ENCODE measurements at regions not wholly inside any gene's neighbourhood (a gene's known extent, or its start where the extent isn't known, plus 50 kb on each side); places are given as distances from the start of the nearest gene placed in this dataset.

DNA sequence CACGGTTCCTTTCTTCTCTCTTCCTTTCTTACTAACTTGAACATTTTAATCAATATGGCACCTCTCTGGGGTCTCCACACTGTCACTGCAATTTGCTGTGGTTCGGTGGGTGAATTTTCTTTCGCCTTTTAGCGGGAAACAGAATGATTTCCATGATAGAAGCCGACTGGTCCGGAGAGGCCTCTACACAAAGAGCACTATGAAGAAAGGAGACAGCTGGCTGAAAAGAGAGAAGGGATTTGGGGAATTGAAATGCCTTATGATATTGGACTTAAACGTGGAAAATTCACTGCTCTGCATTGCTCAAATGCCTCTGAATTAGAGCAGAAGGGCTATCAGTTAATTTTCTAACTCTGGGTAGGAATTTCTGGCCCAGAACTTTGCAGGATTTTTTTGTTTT is 55.9 kb downstream of the KCNA5 start:
- H3K9ac ChIP-seq (ENCODE audit: low read depth in 1 of 2, low read length in 2 of 2), result no peak overlapping the region
- no peak for DNase-seq (ENCODE audit: low spot score)
- WGBS, result 71% methylated on average over 7 of the region's 7 CpGs
- no peaks in the 10 kb centered on the region for H3K36me3 ChIP-seq (ENCODE audit: control insufficient read depth in 4 of 4, insufficient read depth in 3 of 4, low read depth in 1 of 4, low read length in 3 of 4)
- H3K27ac ChIP-seq (ENCODE audit: low read depth in 1 of 2, low read length in 2 of 2), result no peak overlapping the region
- TF ChIP-seq HNF4G (IDR thresholded peaks at IDR 0.05) (no peak), HNF4A (conservative IDR thresholded peaks at IDR 0.05) (no peak), NR2F2 (IDR thresholded peaks at IDR 0.05) (no peak), FOXA1 (IDR thresholded peaks at IDR 0.05) (no peak), FOXA2 (IDR thresholded peaks at IDR 0.05) (no peak), TAF1 (conservative IDR thresholded peaks at IDR 0.05) (no peak), EGR1 (IDR thresholded peaks at IDR 0.05; ENCODE audit: low read depth in 2 of 2) (no peak), JUND (IDR thresholded peaks at IDR 0.05) (no peak), RAD21 (IDR thresholded peaks at IDR 0.05) (no peak), SP1 (IDR thresholded peaks at IDR 0.05) (no peak), RXRA (IDR thresholded peaks at IDR 0.05) (no peak), GABPA (IDR thresholded peaks at IDR 0.05 in 1 of 2, conservative IDR thresholded peaks at IDR 0.05 in 1 of 2) (no peak)
- TF ChIP-seq, protein P1, sequence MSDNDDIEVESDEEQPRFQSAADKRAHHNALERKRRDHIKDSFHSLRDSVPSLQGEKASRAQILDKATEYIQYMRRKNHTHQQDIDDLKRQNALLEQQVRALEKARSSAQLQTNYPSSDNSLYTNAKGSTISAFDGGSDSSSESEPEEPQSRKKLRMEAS (IDR thresholded peaks at IDR 0.05), result no peak
- TF ChIP-seq, protein P2, sequence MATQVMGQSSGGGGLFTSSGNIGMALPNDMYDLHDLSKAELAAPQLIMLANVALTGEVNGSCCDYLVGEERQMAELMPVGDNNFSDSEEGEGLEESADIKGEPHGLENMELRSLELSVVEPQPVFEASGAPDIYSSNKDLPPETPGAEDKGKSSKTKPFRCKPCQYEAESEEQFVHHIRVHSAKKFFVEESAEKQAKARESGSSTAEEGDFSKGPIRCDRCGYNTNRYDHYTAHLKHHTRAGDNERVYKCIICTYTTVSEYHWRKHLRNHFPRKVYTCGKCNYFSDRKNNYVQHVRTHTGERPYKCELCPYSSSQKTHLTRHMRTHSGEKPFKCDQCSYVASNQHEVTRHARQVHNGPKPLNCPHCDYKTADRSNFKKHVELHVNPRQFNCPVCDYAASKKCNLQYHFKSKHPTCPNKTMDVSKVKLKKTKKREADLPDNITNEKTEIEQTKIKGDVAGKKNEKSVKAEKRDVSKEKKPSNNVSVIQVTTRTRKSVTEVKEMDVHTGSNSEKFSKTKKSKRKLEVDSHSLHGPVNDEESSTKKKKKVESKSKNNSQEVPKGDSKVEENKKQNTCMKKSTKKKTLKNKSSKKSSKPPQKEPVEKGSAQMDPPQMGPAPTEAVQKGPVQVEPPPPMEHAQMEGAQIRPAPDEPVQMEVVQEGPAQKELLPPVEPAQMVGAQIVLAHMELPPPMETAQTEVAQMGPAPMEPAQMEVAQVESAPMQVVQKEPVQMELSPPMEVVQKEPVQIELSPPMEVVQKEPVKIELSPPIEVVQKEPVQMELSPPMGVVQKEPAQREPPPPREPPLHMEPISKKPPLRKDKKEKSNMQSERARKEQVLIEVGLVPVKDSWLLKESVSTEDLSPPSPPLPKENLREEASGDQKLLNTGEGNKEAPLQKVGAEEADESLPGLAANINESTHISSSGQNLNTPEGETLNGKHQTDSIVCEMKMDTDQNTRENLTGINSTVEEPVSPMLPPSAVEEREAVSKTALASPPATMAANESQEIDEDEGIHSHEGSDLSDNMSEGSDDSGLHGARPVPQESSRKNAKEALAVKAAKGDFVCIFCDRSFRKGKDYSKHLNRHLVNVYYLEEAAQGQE (IDR thresholded peaks at IDR 0.05), result no peak
- TF ChIP-seq, protein P3, sequence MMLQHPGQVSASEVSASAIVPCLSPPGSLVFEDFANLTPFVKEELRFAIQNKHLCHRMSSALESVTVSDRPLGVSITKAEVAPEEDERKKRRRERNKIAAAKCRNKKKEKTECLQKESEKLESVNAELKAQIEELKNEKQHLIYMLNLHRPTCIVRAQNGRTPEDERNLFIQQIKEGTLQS (IDR thresholded peaks at IDR 0.05), result no peak
- TF ChIP-seq, protein P4, sequence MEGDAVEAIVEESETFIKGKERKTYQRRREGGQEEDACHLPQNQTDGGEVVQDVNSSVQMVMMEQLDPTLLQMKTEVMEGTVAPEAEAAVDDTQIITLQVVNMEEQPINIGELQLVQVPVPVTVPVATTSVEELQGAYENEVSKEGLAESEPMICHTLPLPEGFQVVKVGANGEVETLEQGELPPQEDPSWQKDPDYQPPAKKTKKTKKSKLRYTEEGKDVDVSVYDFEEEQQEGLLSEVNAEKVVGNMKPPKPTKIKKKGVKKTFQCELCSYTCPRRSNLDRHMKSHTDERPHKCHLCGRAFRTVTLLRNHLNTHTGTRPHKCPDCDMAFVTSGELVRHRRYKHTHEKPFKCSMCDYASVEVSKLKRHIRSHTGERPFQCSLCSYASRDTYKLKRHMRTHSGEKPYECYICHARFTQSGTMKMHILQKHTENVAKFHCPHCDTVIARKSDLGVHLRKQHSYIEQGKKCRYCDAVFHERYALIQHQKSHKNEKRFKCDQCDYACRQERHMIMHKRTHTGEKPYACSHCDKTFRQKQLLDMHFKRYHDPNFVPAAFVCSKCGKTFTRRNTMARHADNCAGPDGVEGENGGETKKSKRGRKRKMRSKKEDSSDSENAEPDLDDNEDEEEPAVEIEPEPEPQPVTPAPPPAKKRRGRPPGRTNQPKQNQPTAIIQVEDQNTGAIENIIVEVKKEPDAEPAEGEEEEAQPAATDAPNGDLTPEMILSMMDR (IDR thresholded peaks at IDR 0.05; ENCODE audit: low read depth, low read length, missing input control), result no peak
- peaks cover 0 to 2% (median 0%) of the 10 kb centered on the region in 4 donors for H3K27me3 ChIP-seq (ENCODE audit: control insufficient read depth in 4 of 4, insufficient read depth in 4 of 4, low read length in 3 of 4)
- no peak overlapping the region for H3K4me3 ChIP-seq (ENCODE audit: low read depth in 1 of 3, low read length in 3 of 3)
- no peaks in the 10 kb centered on the region for H3K9me3 ChIP-seq (ENCODE audit: control insufficient read depth in 4 of 4, low read length in 3 of 4)
- H3K4me1 ChIP-seq (ENCODE audit: control insufficient read depth in 4 of 4, insufficient read depth in 4 of 4, low read length in 3 of 4), result no peaks in the 10 kb centered on the region

DNA sequence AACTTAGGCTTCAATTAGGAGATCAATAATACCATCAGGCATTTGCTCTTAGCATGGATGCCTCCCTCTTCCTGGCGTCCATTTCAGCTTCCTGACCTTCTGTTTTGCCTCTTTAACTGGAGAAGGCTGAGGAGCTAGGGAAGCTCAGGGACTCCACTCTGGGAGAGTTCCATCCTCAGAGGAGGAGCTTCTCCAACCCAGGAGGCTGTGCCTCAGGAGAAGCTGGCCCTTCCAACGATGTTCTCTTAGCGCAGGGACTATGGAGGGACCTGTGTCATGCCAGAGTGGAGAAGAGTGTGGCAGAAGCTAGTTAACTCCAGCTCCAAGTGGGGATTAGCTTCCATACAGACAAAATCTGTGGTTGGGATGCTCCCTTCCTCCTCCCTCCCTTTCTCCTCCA is 58.0 kb downstream of the KCNA5 start:
- Histone ChIP-seq H3K27ac (ENCODE audit: low read depth in 1 of 2, low read length in 2 of 2) (no peak overlapping the region), H3K9ac (ENCODE audit: low read depth in 1 of 2, low read length in 2 of 2) (no peak overlapping the region), H3K9me3 (ENCODE audit: control insufficient read depth in 4 of 4, low read length in 3 of 4) (no peaks in the 10 kb centered on the region), H3K36me3 (ENCODE audit: control insufficient read depth in 4 of 4, insufficient read depth in 3 of 4, low read depth in 1 of 4, low read length in 3 of 4) (no peaks in the 10 kb centered on the region), H3K4me3 (ENCODE audit: low read depth in 1 of 3, low read length in 3 of 3) (no peak overlapping the region), H3K27me3 (ENCODE audit: control insufficient read depth in 4 of 4, insufficient read depth in 4 of 4, low read length in 3 of 4) (no peaks in the 10 kb centered on the region), H3K4me1 (ENCODE audit: control insufficient read depth in 4 of 4, insufficient read depth in 4 of 4, low read length in 3 of 4) (no peaks in the 10 kb centered on the region)
- TF ChIP-seq JUND (IDR thresholded peaks at IDR 0.05), result no peak
- TF ChIP-seq, protein P2 (IDR thresholded peaks at IDR 0.05), result no peak
- TF ChIP-seq RAD21 (IDR thresholded peaks at IDR 0.05), result no peak
- TF ChIP-seq, protein P3 (IDR thresholded peaks at IDR 0.05), result no peak
- no peak for TF ChIP-seq TAF1 (conservative IDR thresholded peaks at IDR 0.05)
- DNase-seq (ENCODE audit: low spot score), result no peak
- 71% methylated on average over 3 of the region's 3 CpGs for WGBS
